ENCODE measurements at regions not wholly inside any gene's neighbourhood (a gene's known extent, or its start where the extent isn't known, plus 50 kb on each side); places are given as distances from the start of the nearest gene placed in this dataset.

DNA sequence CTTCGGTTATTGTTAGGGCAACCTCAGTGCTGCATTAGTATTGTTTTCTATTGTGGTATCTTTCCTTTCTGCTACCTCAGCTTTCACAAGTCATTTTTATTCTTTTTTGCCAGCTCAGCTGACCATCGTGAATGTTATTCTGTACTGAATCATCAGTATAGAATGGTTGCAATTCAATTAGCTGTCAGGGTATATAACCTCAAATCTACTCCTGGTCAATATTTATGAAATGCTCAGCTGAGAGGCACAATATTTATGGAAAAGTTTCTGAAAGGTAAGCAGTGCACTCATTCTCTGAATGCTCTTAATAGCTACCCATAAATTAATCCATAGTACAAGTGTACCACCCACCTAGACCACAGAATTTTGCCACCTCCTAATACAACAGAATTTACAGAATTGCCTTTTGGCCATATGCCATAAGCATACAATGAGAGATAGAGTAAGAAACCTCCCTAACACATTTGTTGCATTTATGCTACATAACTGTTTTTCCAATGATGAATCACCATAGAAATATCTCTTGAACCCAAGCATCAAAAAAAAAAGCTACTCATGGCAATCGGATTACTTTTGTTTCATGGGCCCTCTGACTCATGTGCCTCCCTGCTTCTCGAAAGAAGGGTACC is 732.6 kb upstream of the CHRM3 start:
- no peaks in the 10 kb centered on the region for H3K4me1 ChIP-seq
- ATAC-seq: no peak
- no peaks in the 10 kb centered on the region for H3K27me3 ChIP-seq (ENCODE audit: low read depth)
- no peaks in the 10 kb centered on the region for H3K36me3 ChIP-seq
- DNase-seq: no peak
- intact Hi-C loops (cut with DNase I): no loop called here
- no peak overlapping the region for H3K27ac ChIP-seq
- TF ChIP-seq, protein P1, sequence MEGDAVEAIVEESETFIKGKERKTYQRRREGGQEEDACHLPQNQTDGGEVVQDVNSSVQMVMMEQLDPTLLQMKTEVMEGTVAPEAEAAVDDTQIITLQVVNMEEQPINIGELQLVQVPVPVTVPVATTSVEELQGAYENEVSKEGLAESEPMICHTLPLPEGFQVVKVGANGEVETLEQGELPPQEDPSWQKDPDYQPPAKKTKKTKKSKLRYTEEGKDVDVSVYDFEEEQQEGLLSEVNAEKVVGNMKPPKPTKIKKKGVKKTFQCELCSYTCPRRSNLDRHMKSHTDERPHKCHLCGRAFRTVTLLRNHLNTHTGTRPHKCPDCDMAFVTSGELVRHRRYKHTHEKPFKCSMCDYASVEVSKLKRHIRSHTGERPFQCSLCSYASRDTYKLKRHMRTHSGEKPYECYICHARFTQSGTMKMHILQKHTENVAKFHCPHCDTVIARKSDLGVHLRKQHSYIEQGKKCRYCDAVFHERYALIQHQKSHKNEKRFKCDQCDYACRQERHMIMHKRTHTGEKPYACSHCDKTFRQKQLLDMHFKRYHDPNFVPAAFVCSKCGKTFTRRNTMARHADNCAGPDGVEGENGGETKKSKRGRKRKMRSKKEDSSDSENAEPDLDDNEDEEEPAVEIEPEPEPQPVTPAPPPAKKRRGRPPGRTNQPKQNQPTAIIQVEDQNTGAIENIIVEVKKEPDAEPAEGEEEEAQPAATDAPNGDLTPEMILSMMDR (IDR thresholded peaks at IDR 0.05): no peak
- no peak overlapping the region for H3K4me3 ChIP-seq
- no peaks in the 10 kb centered on the region for H3K9me3 ChIP-seq

DNA sequence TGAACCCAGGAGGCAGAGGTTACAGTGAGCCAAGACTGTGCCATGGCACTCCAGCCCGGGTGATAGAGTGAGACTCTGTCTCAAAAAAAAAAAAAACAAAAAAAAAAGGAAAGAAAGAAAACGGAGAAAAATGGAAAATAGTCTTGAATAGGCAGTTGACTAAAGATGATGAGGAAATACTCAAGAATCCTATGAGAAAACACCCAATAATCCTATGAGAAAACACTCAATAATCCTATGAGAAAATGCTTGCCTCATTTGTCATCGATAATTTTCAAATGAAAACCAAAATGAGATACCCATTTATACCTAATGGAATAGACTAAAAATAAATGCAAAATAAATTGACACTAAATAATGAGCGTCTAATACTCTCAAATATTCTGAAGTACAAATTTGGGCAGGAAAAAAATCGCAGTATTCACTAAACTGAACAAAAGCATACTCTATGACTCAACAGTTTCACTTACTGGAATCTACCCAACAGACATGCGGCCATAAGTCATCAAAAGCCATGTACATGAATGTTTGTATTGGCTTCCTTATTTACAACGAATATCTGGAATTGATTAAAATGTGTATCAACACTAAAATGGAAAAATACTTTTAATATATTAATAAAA is 733.9 kb upstream of the CHRM3 start:
- DNase-seq (no peak), ATAC-seq (no peak)
- Histone ChIP-seq H3K9me3 (no peaks in the 10 kb centered on the region), H3K4me3 (no peak overlapping the region), H3K27ac (no peak overlapping the region), H3K36me3 (no peaks in the 10 kb centered on the region), H3K4me1 (no peaks in the 10 kb centered on the region), H3K27me3 (ENCODE audit: low read depth) (no peaks in the 10 kb centered on the region)
- intact Hi-C loops (cut with DNase I): no loop called here
- TF ChIP-seq, protein P1 (IDR thresholded peaks at IDR 0.05): no peak

DNA sequence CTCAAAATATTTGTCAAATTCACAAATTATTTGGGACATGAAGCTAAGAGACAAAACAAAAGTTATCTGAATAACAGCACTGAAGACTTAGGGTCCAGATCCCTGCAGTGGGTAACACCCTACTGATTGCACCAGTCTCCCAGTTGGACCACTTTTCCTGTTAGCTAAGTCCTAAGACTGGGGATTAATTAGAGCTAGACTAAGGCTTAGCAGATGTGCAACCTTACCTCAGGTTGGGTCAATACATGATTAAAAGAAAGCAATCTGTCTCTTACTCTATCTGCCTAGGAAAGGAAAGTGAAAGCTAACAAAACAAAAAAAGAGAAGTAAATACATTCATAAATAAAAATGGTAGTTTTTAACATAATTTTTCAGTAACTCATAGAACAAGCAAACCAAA is 737.2 kb upstream of the CHRM3 start:
- Histone ChIP-seq H3K4me3 (no peak overlapping the region), H3K9me3 (no peaks in the 10 kb centered on the region), H3K4me1 (no peaks in the 10 kb centered on the region), H3K36me3 (no peaks in the 10 kb centered on the region), H3K27ac (no peak overlapping the region), H3K27me3 (ENCODE audit: low read depth) (no peaks in the 10 kb centered on the region)
- DNase-seq: no peak
- intact Hi-C loops (cut with DNase I): no loop called here
- ATAC-seq: no peak
- TF ChIP-seq, protein P1 (IDR thresholded peaks at IDR 0.05): no peak

DNA sequence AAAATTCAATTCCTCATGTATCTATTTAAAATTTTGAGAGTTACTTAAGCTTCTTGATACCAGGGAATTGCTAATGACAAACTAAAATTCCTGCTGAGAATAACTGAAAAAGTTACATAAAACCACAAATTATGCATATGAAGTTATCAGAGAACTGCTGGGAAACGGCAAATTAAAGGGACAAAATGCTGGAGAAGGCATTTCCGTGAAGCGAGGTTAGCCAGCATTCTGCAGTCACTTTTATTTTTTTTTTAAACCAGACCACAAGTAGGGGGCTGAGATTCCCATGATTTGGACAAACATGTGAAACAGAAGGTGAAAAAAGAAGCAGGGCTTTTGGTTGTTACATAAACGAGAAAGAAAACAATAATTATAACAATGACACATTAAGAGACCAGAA is 737.6 kb upstream of the CHRM3 start:
- H3K36me3 ChIP-seq: no peaks in the 10 kb centered on the region
- H3K9me3 ChIP-seq: no peaks in the 10 kb centered on the region
- no peak for DNase-seq
- no peaks in the 10 kb centered on the region for H3K27me3 ChIP-seq (ENCODE audit: low read depth)
- no peak overlapping the region for H3K4me3 ChIP-seq
- no peaks in the 10 kb centered on the region for H3K4me1 ChIP-seq
- ATAC-seq: no peak
- intact Hi-C loops (cut with DNase I): no loop called here
- TF ChIP-seq, protein P1 (IDR thresholded peaks at IDR 0.05): no peak
- H3K27ac ChIP-seq: no peak overlapping the region

DNA sequence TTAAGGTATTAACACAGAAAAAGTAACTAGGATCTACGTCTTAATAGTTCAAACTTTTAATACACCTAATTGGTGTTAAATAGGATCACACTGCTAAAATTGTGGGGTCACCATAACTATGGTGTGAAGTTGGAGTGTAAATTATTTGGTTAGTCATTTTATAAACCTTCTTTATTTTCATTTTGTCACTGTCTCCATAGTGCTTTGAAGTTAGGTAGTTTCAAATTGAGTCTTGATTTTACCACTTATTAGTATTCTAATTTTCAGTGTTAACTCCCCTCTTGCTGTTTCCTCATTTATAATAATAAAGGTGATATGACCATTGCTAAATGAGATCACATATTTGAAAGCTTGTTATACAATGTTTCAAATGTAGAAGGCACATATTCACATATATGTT is 738.1 kb upstream of the CHRM3 start:
- TF ChIP-seq, protein P1 (IDR thresholded peaks at IDR 0.05): no peak
- no peak for DNase-seq
- Histone ChIP-seq H3K27me3 (ENCODE audit: low read depth) (no peaks in the 10 kb centered on the region), H3K4me1 (no peaks in the 10 kb centered on the region), H3K36me3 (no peaks in the 10 kb centered on the region), H3K9me3 (no peaks in the 10 kb centered on the region), H3K27ac (no peak overlapping the region), H3K4me3 (no peak overlapping the region)
- intact Hi-C loops (cut with DNase I): no loop called here
- ATAC-seq: no peak

All from lower lobe of right lung (tissue), 2 donors.